ENCODE measurements at regions not wholly inside any gene's neighbourhood (a gene's known extent, or its start where the extent isn't known, plus 50 kb on each side); places are given as distances from the start of the nearest gene placed in this dataset.
A peak's percentile ranks its signal among the peaks of the same experiment; 100 is the strongest.

- no peaks in the 10 kb centered on the region for H3K4me1 Mint-ChIP-seq
- ATAC-seq (no peak), DNase-seq (peak in 1 of 10 donors; percentile 28)
- no peak overlapping the region for H3K27ac Mint-ChIP-seq
- no peaks in the 10 kb centered on the region for H3K36me3 Mint-ChIP-seq
- H3K4me3 Mint-ChIP-seq: no peak overlapping the region
- H3K9me3 Mint-ChIP-seq: no peaks in the 10 kb centered on the region
- peaks cover 0 to 4% (median 2%) of the 10 kb centered on the region in 5 donors for H3K27me3 Mint-ChIP-seq
- POLR2A ChIA-PET: no interaction called here
These were observed 357.9 kb downstream of the RPS24 start for GRCh38 chr10:78391585-78391984.

- POLR2A ChIA-PET: no interaction called here
- Mint-ChIP-seq H3K27me3 (peaks cover 0 to 7% (median 2%) of the 10 kb centered on the region in 5 donors), H3K4me1 (no peaks in the 10 kb centered on the region), H3K27ac (no peak overlapping the region), H3K36me3 (no peaks in the 10 kb centered on the region), H3K9me3 (no peaks in the 10 kb centered on the region), H3K4me3 (no peak overlapping the region)
- no peak for ATAC-seq
- no peak for DNase-seq
These were observed 358.5 kb downstream of the RPS24 start for GRCh38 chr10:78392197-78392596.

GRCh38 chr10:78393094-78393493, 359.4 kb downstream of the RPS24 start:
- no peaks in the 10 kb centered on the region for H3K9me3 Mint-ChIP-seq
- no peak overlapping the region for H3K4me3 Mint-ChIP-seq
- peaks cover 0 to 6% (median 1%) of the 10 kb centered on the region in 5 donors for H3K27me3 Mint-ChIP-seq
- ATAC-seq (no peak), DNase-seq (no peak)
- H3K4me1 Mint-ChIP-seq: no peaks in the 10 kb centered on the region
- POLR2A ChIA-PET: no interaction called here
- H3K36me3 Mint-ChIP-seq: no peaks in the 10 kb centered on the region
- no peak overlapping the region for H3K27ac Mint-ChIP-seq

GRCh38 chr10:78394047-78394446, 360.4 kb downstream of the RPS24 start:
- H3K4me1 Mint-ChIP-seq: no peaks in the 10 kb centered on the region
- POLR2A ChIA-PET: no interaction called here
- no peaks in the 10 kb centered on the region for H3K9me3 Mint-ChIP-seq
- peaks cover 0 to 4% (median 1%) of the 10 kb centered on the region in 5 donors for H3K27me3 Mint-ChIP-seq
- H3K4me3 Mint-ChIP-seq: no peak overlapping the region
- no peak overlapping the region for H3K27ac Mint-ChIP-seq
- no peaks in the 10 kb centered on the region for H3K36me3 Mint-ChIP-seq
- ATAC-seq: no peak
- DNase-seq: no peak

GRCh38 chr10:78395162-78395561, 361.5 kb downstream of the RPS24 start:
- H3K27me3 Mint-ChIP-seq: peaks cover 0 to 4% (median 0%) of the 10 kb centered on the region in 5 donors
- H3K9me3 Mint-ChIP-seq: no peaks in the 10 kb centered on the region
- no peaks in the 10 kb centered on the region for H3K36me3 Mint-ChIP-seq
- no peak overlapping the region for H3K4me3 Mint-ChIP-seq
- no peaks in the 10 kb centered on the region for H3K4me1 Mint-ChIP-seq
- no peak for DNase-seq
- no peak overlapping the region for H3K27ac Mint-ChIP-seq
- no peak for ATAC-seq
- POLR2A ChIA-PET: no interaction called here

- Mint-ChIP-seq H3K9me3 (no peaks in the 10 kb centered on the region), H3K36me3 (no peaks in the 10 kb centered on the region), H3K4me1 (no peaks in the 10 kb centered on the region), H3K27me3 (peaks cover 0 to 4% (median 0%) of the 10 kb centered on the region in 5 donors), H3K4me3 (no peak overlapping the region), H3K27ac (peak overlapping the region in 1 of 10 donors; percentile 24)
- DNase-seq: no peak
- ATAC-seq: no peak
- POLR2A ChIA-PET: no interaction called here
These were observed 363.1 kb downstream of the RPS24 start for GRCh38 chr10:78396754-78397153.

GRCh38 chr10:78397786-78398185, 364.1 kb downstream of the RPS24 start:
- no peaks in the 10 kb centered on the region for H3K4me1 Mint-ChIP-seq
- no peaks in the 10 kb centered on the region for H3K9me3 Mint-ChIP-seq
- no peak overlapping the region for H3K4me3 Mint-ChIP-seq
- DNase-seq (no peak), ATAC-seq (no peak)
- H3K27me3 Mint-ChIP-seq: peaks cover 0 to 4% (median 0%) of the 10 kb centered on the region in 5 donors
- POLR2A ChIA-PET: no interaction called here
- H3K27ac Mint-ChIP-seq: no peak overlapping the region
- no peaks in the 10 kb centered on the region for H3K36me3 Mint-ChIP-seq

GRCh38 chr10:78398382-78398781, 364.7 kb downstream of the RPS24 start:
- no peaks in the 10 kb centered on the region for H3K36me3 Mint-ChIP-seq
- no peak overlapping the region for H3K27ac Mint-ChIP-seq
- peaks cover 0 to 4% (median 0%) of the 10 kb centered on the region in 5 donors for H3K27me3 Mint-ChIP-seq
- H3K9me3 Mint-ChIP-seq: no peaks in the 10 kb centered on the region
- POLR2A ChIA-PET: no interaction called here
- DNase-seq: peak in 1 of 10 donors; percentile 3
- no peak overlapping the region for H3K4me3 Mint-ChIP-seq
- ATAC-seq: peak in 1 of 2 donors; percentile 20
- no peaks in the 10 kb centered on the region for H3K4me1 Mint-ChIP-seq

GRCh38 chr10:78401624-78402367, 368.1 kb downstream of the RPS24 start:
- Mint-ChIP-seq H3K4me1 (peaks cover 3 to 7% (median 5%) of the 10 kb centered on the region in 4 donors), H3K27ac (no peak overlapping the region), H3K36me3 (no peaks in the 10 kb centered on the region), H3K9me3 (peaks cover 0 to 3% (median 0%) of the 10 kb centered on the region in 9 donors), H3K27me3 (peaks cover 8 to 25% (median 11%) of the 10 kb centered on the region in 5 donors), H3K4me3 (no peak overlapping the region)
- DNase-seq (peak in 1 of 10 donors; percentile 28), ATAC-seq (no peak)
- POLR2A ChIA-PET: no interaction called here

GRCh38 chr10:78402591-78402990, 368.9 kb downstream of the RPS24 start:
- peaks cover 7 to 30% (median 13%) of the 10 kb centered on the region in 5 donors for H3K27me3 Mint-ChIP-seq
- H3K27ac Mint-ChIP-seq: no peak overlapping the region
- peaks cover 3 to 15% (median 9%) of the 10 kb centered on the region in 4 donors for H3K4me1 Mint-ChIP-seq

GRCh38 chr10:78403781-78404180, 370.1 kb downstream of the RPS24 start:
- peaks cover 7 to 30% (median 13%) of the 10 kb centered on the region in 5 donors for H3K27me3 Mint-ChIP-seq
- no peaks in the 10 kb centered on the region for H3K36me3 Mint-ChIP-seq
- no peak for ATAC-seq
- POLR2A ChIA-PET: no interaction called here
- H3K9me3 Mint-ChIP-seq: peaks cover 0 to 3% (median 0%) of the 10 kb centered on the region in 9 donors
- no peak overlapping the region for H3K4me3 Mint-ChIP-seq
- peaks cover 3 to 15% (median 11%) of the 10 kb centered on the region in 4 donors for H3K4me1 Mint-ChIP-seq
- H3K27ac Mint-ChIP-seq: no peak overlapping the region
- DNase-seq: no peak

More at GRCh38 chr10:78402591-78402990, 368.9 kb downstream of the RPS24 start:
- H3K9me3 Mint-ChIP-seq: peaks cover 0 to 3% (median 0%) of the 10 kb centered on the region in 9 donors
- no peak for ATAC-seq
- H3K36me3 Mint-ChIP-seq: no peaks in the 10 kb centered on the region
- POLR2A ChIA-PET: no interaction called here
- no peak for DNase-seq
- no peak overlapping the region for H3K4me3 Mint-ChIP-seq

GRCh38 chr10:78404296-78404695, 370.6 kb downstream of the RPS24 start:
- Mint-ChIP-seq H3K27ac (no peak overlapping the region), H3K27me3 (peaks cover 7 to 32% (median 13%) of the 10 kb centered on the region in 5 donors), H3K4me3 (no peak overlapping the region), H3K4me1 (peaks cover 3 to 15% (median 11%) of the 10 kb centered on the region in 4 donors), H3K9me3 (peaks cover 0 to 3% (median 0%) of the 10 kb centered on the region in 9 donors), H3K36me3 (no peaks in the 10 kb centered on the region)
- DNase-seq (no peak), ATAC-seq (no peak)
- POLR2A ChIA-PET: no interaction called here

- DNase-seq: no peak
- peaks cover 3 to 15% (median 11%) of the 10 kb centered on the region in 4 donors for H3K4me1 Mint-ChIP-seq
- ATAC-seq: no peak
- H3K4me3 Mint-ChIP-seq: peak overlapping the region in 1 of 10 donors; percentile 3
- peaks cover 7 to 32% (median 13%) of the 10 kb centered on the region in 5 donors for H3K27me3 Mint-ChIP-seq
- peaks cover 0 to 3% (median 0%) of the 10 kb centered on the region in 9 donors for H3K9me3 Mint-ChIP-seq
- no peak overlapping the region for H3K27ac Mint-ChIP-seq
- POLR2A ChIA-PET: no interaction called here
- H3K36me3 Mint-ChIP-seq: no peaks in the 10 kb centered on the region
These were observed 371.6 kb downstream of the RPS24 start for GRCh38 chr10:78405231-78405630.
